Left lung (tissue), 4 donors: ENCODE measurements at regions not wholly inside any gene's neighbourhood (a gene's known extent, or its start where the extent isn't known, plus 50 kb on each side); places are given as distances from the start of the nearest gene placed in this dataset.

Source experiments
- ATAC-seq: fragments of 200-7000 bp; cut with Tn5 transposase; one replicate; pipeline ENCODE4 v1.9.1; 2020; ENCODE audit warnings: moderate library complexity
- DNase-seq, 4 donors: peaks; one replicate each; pipeline ENCODE4 v3.0.0-alpha.2; 2013 to 2020
- H3K27ac ChIP-seq, 2 donors: fragments of 200-600 bp; sonication (generic) in 1 of 2; one replicate each; pipeline versions ENCODE4 v1.5.0 to v1.8.0; 2020 to 2021
- H3K27me3 ChIP-seq, 2 donors: fragments of 200-600 bp; sonication (generic) in 1 of 2; one replicate each; pipeline versions ENCODE4 v1.5.0 to v1.8.0; 2020 to 2021
- H3K36me3 ChIP-seq, 2 donors: fragments of 200-600 bp; sonication (generic) in 1 of 2; one replicate each; pipeline versions ENCODE4 v1.5.0 to v1.8.0; 2020 to 2021
- H3K4me1 ChIP-seq, 2 donors: fragments of 200-600 bp; one replicate each; pipeline ENCODE4 v1.8.0; 2021
- H3K4me3 ChIP-seq, 2 donors: fragments of 200-600 bp; sonication (generic) in 1 of 2; one replicate each; pipeline versions ENCODE4 v1.5.0 to v1.8.0; 2020 to 2021; ENCODE audit warnings: mild to moderate bottlenecking in 1 of 2
- H3K9me3 ChIP-seq, 2 donors: fragments of 200-600 bp; sonication (generic) in 1 of 2; one replicate each; pipeline versions ENCODE4 v1.5.0 to v1.8.0; 2020 to 2021
- intact Hi-C, 2 donors: fragments of 100-400 bp; cut with DNase I; formaldehyde crosslinking; loops; one replicate each; pipeline versions ENCODE4 v1.11.2 to v1.14.2; 2022
- TF ChIP-seq, protein P1 (sequence below), 2 donors: fragments of 200-600 bp; sonication (generic) in 1 of 2; IDR thresholded peaks; one replicate each; pipeline versions ENCODE4 v1.5.0 to v1.8.0; 2021; ENCODE audit warnings: antibody characterized with exemption in 2 of 2
- donor health status: DM: no; HTN: yes; CAD: no.
- donor health status: DM: no; HTN: no; CAD: no.

DNA sequence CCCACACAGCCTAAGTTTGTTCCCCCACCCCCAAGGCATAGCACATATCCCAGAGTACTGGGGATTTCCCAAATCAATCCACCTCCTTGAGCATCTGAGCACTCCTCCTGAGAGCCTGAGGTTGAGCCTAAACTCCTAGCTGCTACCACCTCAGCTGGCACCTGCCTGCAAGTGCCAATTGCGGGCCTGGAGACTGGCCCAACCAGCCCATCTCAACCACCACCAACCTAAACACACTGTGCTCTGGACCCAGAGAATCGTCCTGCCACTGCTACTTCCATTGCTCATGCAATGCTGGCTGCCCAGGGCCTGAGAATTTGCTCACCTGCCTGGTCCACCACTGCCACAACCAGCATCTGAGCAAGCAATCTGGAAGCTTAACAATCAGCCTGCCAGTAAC lies 177.1 kb downstream of the FGF13 start:
- Histone ChIP-seq H3K9me3 (no peaks in the 10 kb centered on the region), H3K36me3 (no peaks in the 10 kb centered on the region), H3K4me3 (no peak overlapping the region), H3K27ac (no peak overlapping the region), H3K4me1 (no peaks in the 10 kb centered on the region), H3K27me3 (no peaks in the 10 kb centered on the region)
- no peak for DNase-seq
- TF ChIP-seq, protein P1, sequence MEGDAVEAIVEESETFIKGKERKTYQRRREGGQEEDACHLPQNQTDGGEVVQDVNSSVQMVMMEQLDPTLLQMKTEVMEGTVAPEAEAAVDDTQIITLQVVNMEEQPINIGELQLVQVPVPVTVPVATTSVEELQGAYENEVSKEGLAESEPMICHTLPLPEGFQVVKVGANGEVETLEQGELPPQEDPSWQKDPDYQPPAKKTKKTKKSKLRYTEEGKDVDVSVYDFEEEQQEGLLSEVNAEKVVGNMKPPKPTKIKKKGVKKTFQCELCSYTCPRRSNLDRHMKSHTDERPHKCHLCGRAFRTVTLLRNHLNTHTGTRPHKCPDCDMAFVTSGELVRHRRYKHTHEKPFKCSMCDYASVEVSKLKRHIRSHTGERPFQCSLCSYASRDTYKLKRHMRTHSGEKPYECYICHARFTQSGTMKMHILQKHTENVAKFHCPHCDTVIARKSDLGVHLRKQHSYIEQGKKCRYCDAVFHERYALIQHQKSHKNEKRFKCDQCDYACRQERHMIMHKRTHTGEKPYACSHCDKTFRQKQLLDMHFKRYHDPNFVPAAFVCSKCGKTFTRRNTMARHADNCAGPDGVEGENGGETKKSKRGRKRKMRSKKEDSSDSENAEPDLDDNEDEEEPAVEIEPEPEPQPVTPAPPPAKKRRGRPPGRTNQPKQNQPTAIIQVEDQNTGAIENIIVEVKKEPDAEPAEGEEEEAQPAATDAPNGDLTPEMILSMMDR (IDR thresholded peaks at IDR 0.05): no peak
- intact Hi-C loops: no loop called here
- ATAC-seq: no peak

DNA sequence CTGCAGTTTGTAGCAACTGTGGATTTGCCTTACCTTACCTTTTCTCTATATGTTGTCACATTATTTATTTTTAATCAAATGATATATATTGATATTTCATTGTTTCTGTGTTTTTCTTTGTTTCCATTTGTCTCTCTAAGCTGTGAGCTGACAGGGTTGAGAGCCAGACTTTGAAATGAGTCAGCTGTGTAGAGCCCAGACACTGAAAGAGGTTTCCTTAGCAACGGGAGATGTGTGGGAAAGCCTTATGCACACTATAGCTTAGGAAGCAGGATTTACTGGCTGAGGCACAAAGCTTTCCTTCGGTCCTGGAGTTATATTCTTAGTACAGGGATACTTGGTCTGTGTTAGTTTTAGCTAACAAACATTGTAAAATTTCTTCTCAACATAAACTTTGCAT lies 192.2 kb downstream of the FGF13 start:
- intact Hi-C loops: no loop called here
- H3K36me3 ChIP-seq: no peaks in the 10 kb centered on the region
- no peak overlapping the region for H3K4me3 ChIP-seq
- H3K27me3 ChIP-seq: no peaks in the 10 kb centered on the region
- ATAC-seq (no peak), DNase-seq (peak in 2 of 4 donors; percentile 28 to 64)
- TF ChIP-seq, protein P1 (IDR thresholded peaks at IDR 0.05): no peak
- no peaks in the 10 kb centered on the region for H3K9me3 ChIP-seq
- H3K27ac ChIP-seq: no peak overlapping the region
- no peaks in the 10 kb centered on the region for H3K4me1 ChIP-seq

DNA sequence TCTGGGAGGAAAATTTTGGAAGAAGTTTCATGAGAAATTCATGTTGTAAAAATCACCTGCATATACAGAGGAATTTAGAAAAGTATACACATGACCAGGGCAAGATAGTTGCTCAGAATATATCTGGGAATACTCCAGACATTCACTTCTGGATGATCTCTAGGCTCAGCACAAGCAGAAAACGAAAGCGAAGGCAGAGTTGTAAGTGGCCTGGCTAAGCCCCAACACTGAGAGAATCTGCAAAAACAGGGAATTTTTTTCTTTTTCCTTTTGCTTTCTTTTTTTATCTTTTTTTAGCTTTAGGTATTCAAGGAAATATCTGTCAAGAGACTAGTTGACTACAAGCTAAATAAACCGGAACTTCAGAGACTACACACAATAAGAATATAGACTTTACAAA lies 207.2 kb downstream of the FGF13 start:
- Histone ChIP-seq H3K4me1 (no peaks in the 10 kb centered on the region), H3K9me3 (no peaks in the 10 kb centered on the region), H3K27me3 (no peaks in the 10 kb centered on the region), H3K36me3 (no peaks in the 10 kb centered on the region), H3K27ac (no peak overlapping the region), H3K4me3 (no peak overlapping the region)
- TF ChIP-seq, protein P1 (IDR thresholded peaks at IDR 0.05): no peak
- ATAC-seq (no peak), DNase-seq (no peak)
- intact Hi-C loops: no loop called here

DNA sequence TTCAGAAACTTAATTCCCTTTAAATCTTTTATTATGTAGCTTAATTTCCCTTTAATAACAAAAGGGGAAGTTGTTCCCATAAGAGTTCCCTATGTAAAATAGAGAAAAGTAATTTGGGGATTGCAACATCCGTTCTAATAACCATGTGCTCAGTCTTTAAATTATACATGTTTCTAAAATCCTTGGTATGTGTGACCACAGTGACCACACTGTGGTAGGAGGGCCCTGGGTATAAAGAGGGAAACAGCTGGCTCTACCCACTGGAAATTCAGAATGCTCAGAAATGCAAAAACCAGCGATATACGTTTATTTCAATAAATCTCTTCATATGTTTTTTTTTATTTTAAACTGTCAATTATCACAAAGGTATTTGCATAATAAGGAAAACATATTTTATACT lies 219.1 kb downstream of the FGF13 start:
- Histone ChIP-seq H3K9me3 (no peaks in the 10 kb centered on the region), H3K4me3 (no peak overlapping the region), H3K36me3 (no peaks in the 10 kb centered on the region), H3K27me3 (no peaks in the 10 kb centered on the region), H3K27ac (no peak overlapping the region), H3K4me1 (no peaks in the 10 kb centered on the region)
- ATAC-seq (no peak), DNase-seq (no peak)
- TF ChIP-seq, protein P1 (IDR thresholded peaks at IDR 0.05): no peak
- intact Hi-C loops: no loop called here

DNA sequence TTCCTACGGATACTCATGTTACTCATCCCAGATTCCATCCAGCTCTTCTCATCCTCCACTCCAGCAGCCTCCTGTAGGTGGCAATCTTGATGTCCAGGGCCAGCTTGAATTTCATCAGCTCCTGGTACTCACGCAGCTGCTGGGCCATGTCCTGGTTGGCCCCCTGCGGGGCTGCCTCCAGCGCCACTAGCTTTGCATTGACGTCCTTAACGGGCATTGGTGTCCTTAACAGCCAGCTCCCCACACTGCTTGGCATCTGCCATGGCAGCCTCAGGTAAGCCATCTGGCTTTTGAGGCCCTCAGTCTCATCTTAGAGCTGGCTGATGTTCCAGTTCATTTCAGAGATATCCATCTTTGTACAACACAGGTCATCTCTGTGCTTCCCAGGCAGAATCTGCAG lies 223.7 kb downstream of the FGF13 start:
- no peaks in the 10 kb centered on the region for H3K27me3 ChIP-seq
- TF ChIP-seq, protein P1 (IDR thresholded peaks at IDR 0.05): no peak
- ATAC-seq (no peak), DNase-seq (no peak)
- H3K4me1 ChIP-seq: no peaks in the 10 kb centered on the region
- no peak overlapping the region for H3K27ac ChIP-seq
- intact Hi-C loops: no loop called here
- H3K9me3 ChIP-seq: no peaks in the 10 kb centered on the region
- H3K4me3 ChIP-seq: no peak overlapping the region
- H3K36me3 ChIP-seq: no peaks in the 10 kb centered on the region
